Gastroesophageal sphincter (tissue), 4 donors: ENCODE measurements at regions not wholly inside any gene's neighbourhood (a gene's known extent, or its start where the extent isn't known, plus 50 kb on each side); places are given as distances from the start of the nearest gene placed in this dataset.

ENCODE experiments used
- ATAC-seq: fragments of 150-250 bp; one replicate; pipeline ENCODE4 v1.9.1; 2016; ENCODE audit warnings: mild to moderate bottlenecking, moderate library complexity
- H3K27ac ChIP-seq, 4 donors: fragments of 200-600 bp; sonication (generic) in 3 of 4; 1 replicate in 3 of 4; 2 replicates in 1 of 4; pipeline ENCODE4 v1.5.1; 2016 to 2019
- H3K27me3 ChIP-seq: fragments of 200-600 bp; sonication (generic); one replicate; pipeline ENCODE4 v1.5.1; 2019
- H3K36me3 ChIP-seq, 2 donors: fragments of 200-600 bp; sonication (generic); one replicate each; pipeline ENCODE4 v1.5.1; 2019; ENCODE audit warnings: control low read depth in 1 of 2
- H3K4me1 ChIP-seq, 3 donors: fragments of 200-600 bp; sonication (generic); 1 replicate in 2 of 3; 2 replicates in 1 of 3; pipeline ENCODE4 v1.5.1; 2016 to 2019; ENCODE audit warnings: control low read depth in 2 of 3
- H3K4me3 ChIP-seq, 2 donors: fragments of 200-600 bp; sonication (generic); one replicate each; pipeline ENCODE4 v1.5.1; 2019; ENCODE audit warnings: mild to moderate bottlenecking in 1 of 2, moderate library complexity in 1 of 2
- H3K9me3 ChIP-seq, 3 donors: fragments of 200-600 bp; sonication (generic); one replicate each; pipeline ENCODE4 v1.5.1; 2017 to 2019; ENCODE audit warnings: control low read depth in 2 of 3
- CTCF ChIP-seq, 4 experiments: fragments of 200-600 bp in 2 of 4; fragments of 450-650 bp in 2 of 4; sonication (generic) in 1 of 4; IDR thresholded peaks; one replicate each; pipeline ENCODE4 v1.5.1; 2017 to 2019; ENCODE audit warnings: antibody characterized with exemption in 4 of 4, mild to moderate bottlenecking in 2 of 4, moderate library complexity in 2 of 4
- EP300 ChIP-seq: sonication (generic); formaldehyde crosslinking; IDR thresholded peaks from one replicate; pipeline ENCODE4 v1.6.1; 2017; ENCODE audit warnings: antibody characterized with exemption, mild to moderate bottlenecking
- POLR2A ChIP-seq, 2 donors: fragments of 450-650 bp; IDR thresholded peaks; one replicate each; pipeline ENCODE4 v1.6.1; 2017; ENCODE audit warnings: antibody characterized with exemption in 2 of 2, mild to moderate bottlenecking in 2 of 2, moderate library complexity in 1 of 2
- POLR2AphosphoS5 ChIP-seq: sonication (generic); formaldehyde crosslinking; IDR thresholded peaks from one replicate; pipeline ENCODE4 v1.6.1; 2017; ENCODE audit warnings: antibody characterized with exemption
- WGBS, 2 donors: methylation state at CpG; one replicate each; pipeline ENCODE4 v1.1.5; 2018; ENCODE audit warnings: low coverage in 1 of 2; 5-methylcytosine and 5-hydroxymethylcytosine counted together

DNA sequence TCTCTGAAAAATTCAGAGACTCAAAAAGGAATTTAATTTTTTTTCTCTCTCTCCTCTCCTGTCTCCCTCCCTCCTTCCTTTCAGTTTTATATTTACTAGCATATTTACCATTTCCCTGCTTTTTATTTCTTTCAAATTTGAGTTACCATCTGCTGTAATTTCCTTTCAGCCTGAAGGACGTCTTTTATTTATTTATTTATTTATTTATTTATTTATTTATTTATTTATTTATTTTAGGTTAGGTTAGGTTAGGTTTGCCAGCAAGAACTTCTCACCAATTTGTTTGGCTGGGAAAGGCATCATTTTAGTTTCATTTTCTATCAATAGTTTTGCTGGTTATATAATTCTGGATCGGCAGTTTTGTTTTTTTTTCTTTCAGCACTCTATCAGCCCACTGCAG, 231.7 kb upstream of the ZRANB2 start:
- ATAC-seq, result no peak
- Histone ChIP-seq H3K9me3 (peaks cover 0 to 5% (median 0%) of the 10 kb centered on the region in 3 donors), H3K4me1 (no peaks in the 10 kb centered on the region), H3K27ac (no peak overlapping the region), H3K27me3 (no peaks in the 10 kb centered on the region), H3K4me3 (no peak overlapping the region), H3K36me3 (no peaks in the 10 kb centered on the region)
- TF ChIP-seq CTCF (IDR thresholded peaks at IDR 0.05), result no peak
- no peak for TF ChIP-seq POLR2A (IDR thresholded peaks at IDR 0.05)
- TF ChIP-seq POLR2AphosphoS5, result no peak
- TF ChIP-seq EP300, result no peak
- WGBS, 2 donors, result 54% methylated on average over 2 of the region's 2 CpGs; no CpG with 5 or more reads in 1 of the 2 donors

- WGBS, 2 donors, result 22% methylated on average over 1 of the region's 1 CpG; no CpG with 5 or more reads in 1 of the 2 donors
- H3K4me3 ChIP-seq, result no peak overlapping the region
- H3K9me3 ChIP-seq, result peaks cover 0 to 5% (median 0%) of the 10 kb centered on the region in 3 donors
- no peak overlapping the region for H3K27ac ChIP-seq
- H3K27me3 ChIP-seq, result no peaks in the 10 kb centered on the region
- no peaks in the 10 kb centered on the region for H3K4me1 ChIP-seq
- H3K36me3 ChIP-seq, result no peaks in the 10 kb centered on the region
- ATAC-seq, result no peak
- TF ChIP-seq CTCF (IDR thresholded peaks at IDR 0.05) (no peak), EP300 (no peak), POLR2A (IDR thresholded peaks at IDR 0.05) (no peak), POLR2AphosphoS5 (no peak)
Measured at GRCh38 chr1:71311376-71311775, 230.5 kb upstream of the ZRANB2 start.

DNA sequence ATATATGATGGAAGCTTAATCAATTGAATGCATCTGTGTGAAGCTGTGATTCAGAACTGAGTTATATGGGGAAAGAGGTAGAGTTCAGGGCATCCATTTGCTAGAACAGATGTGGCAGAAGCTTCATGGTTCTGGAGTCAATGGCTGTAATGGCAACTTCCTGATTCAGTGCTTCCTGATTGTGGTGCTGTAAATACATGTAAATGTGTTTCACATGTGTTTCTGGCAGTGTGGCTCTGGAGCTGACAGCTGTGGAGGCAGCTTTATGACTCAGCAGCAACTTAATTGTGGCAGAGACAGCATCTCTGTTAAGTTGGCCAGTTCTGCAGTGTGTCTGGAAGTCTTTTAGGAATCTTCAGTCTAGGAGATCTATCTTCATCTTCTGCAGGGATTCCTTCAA, 226.6 kb upstream of the ZRANB2 start:
- Histone ChIP-seq H3K4me3 (no peak overlapping the region), H3K27me3 (no peaks in the 10 kb centered on the region), H3K9me3 (no peaks in the 10 kb centered on the region), H3K36me3 (no peaks in the 10 kb centered on the region), H3K27ac (no peak overlapping the region), H3K4me1 (no peaks in the 10 kb centered on the region)
- no peak for ATAC-seq
- TF ChIP-seq EP300 (no peak), POLR2AphosphoS5 (no peak), POLR2A (IDR thresholded peaks at IDR 0.05) (no peak), CTCF (IDR thresholded peaks at IDR 0.05) (no peak)

DNA sequence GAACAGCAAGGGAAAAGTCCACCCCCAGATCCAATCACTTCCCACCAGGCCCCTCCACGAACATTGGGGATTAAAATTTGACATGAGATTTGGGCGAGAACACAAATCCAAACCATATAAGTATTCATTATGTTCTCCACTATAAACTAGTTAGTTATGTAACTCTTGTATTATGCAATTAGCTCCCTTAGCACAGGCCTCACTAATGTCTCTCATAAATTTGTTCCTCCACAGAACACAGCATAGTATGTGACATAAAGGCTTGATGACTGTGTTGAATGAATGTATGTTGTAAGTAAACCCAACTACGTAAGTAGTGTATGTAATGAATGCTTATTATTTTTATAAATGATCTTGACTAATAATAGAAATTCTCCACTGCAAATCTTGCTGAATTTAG, 223.3 kb upstream of the ZRANB2 start:
- Histone ChIP-seq H3K27me3 (no peaks in the 10 kb centered on the region), H3K4me1 (no peaks in the 10 kb centered on the region), H3K9me3 (no peaks in the 10 kb centered on the region), H3K36me3 (no peaks in the 10 kb centered on the region), H3K4me3 (no peak overlapping the region), H3K27ac (no peak overlapping the region)
- no peak for ATAC-seq
- 38 to 54% methylated on average over 3 of the region's 3 CpGs for WGBS, 2 donors
- TF ChIP-seq POLR2AphosphoS5, result no peak
- no peak for TF ChIP-seq CTCF (IDR thresholded peaks at IDR 0.05)
- TF ChIP-seq POLR2A (IDR thresholded peaks at IDR 0.05), result no peak
- no peak for TF ChIP-seq EP300

- TF ChIP-seq EP300 (no peak), CTCF (IDR thresholded peaks at IDR 0.05) (no peak), POLR2A (IDR thresholded peaks at IDR 0.05) (no peak), POLR2AphosphoS5 (no peak)
- 67 to 82% methylated on average over 3 to 4 of the region's 4 CpGs for WGBS, 2 donors
- Histone ChIP-seq H3K36me3 (no peaks in the 10 kb centered on the region), H3K27me3 (no peaks in the 10 kb centered on the region), H3K9me3 (no peaks in the 10 kb centered on the region), H3K27ac (no peak overlapping the region), H3K4me1 (no peaks in the 10 kb centered on the region), H3K4me3 (no peak overlapping the region)
- ATAC-seq, result no peak
Measured at GRCh38 chr1:71303617-71304041, 222.8 kb upstream of the ZRANB2 start.
